Vagina (tissue), 2 donors: ENCODE measurements at regions not wholly inside any gene's neighbourhood (a gene's known extent, or its start where the extent isn't known, plus 50 kb on each side); places are given as distances from the start of the nearest gene placed in this dataset.

ENCODE experiments used
- CTCF ChIP-seq, 3 experiments: fragments of 450-650 bp in 2 of 3; fragments of 200-600 bp in 1 of 3; sonication (generic) in 1 of 3; IDR thresholded peaks; one replicate each; pipeline ENCODE4 v1.5.1; 2017 to 2019; ENCODE audit warnings: antibody characterized with exemption in 3 of 3, mild to moderate bottlenecking in 2 of 3, moderate library complexity in 2 of 3
- POLR2A ChIP-seq, 2 donors: fragments of 450-650 bp; IDR thresholded peaks; one replicate each; pipeline ENCODE4 v1.6.1; 2017; ENCODE audit warnings: antibody characterized with exemption in 2 of 2, mild to moderate bottlenecking in 2 of 2, moderate library complexity in 2 of 2
- POLR2AphosphoS5 ChIP-seq, 2 donors: sonication (generic); formaldehyde crosslinking; IDR thresholded peaks; one replicate each; pipeline ENCODE4 v1.9.0; 2017; ENCODE audit warnings: antibody characterized with exemption in 2 of 2, mild to moderate bottlenecking in 2 of 2, low read depth in 1 of 2; ENCODE audit not compliant: insufficient read depth in 1 of 2

GRCh38 chr2:150824118-150824517, 336.7 kb upstream of the RND3 start:
- TF ChIP-seq POLR2A (IDR thresholded peaks at IDR 0.05) (no peak), CTCF (IDR thresholded peaks at IDR 0.05) (no peak), POLR2AphosphoS5 (IDR thresholded peaks at IDR 0.05; ENCODE audit: insufficient read depth in 1 of 2, low read depth in 1 of 2) (no peak)
